Kidney tubule cell (primary cell): ENCODE measurements at regions not wholly inside any gene's neighbourhood (a gene's known extent, or its start where the extent isn't known, plus 50 kb on each side); places are given as distances from the start of the nearest gene placed in this dataset.

ENCODE experiments used
- DNase-seq: peaks from one replicate; pipeline ENCODE4 v3.0.0-alpha.2; 2018; ENCODE audit warnings: low spot score

GRCh38 chr3:28739647-28740046, 391.0 kb upstream of the AZI2 start:
- no peak for DNase-seq

- no peak for DNase-seq
Observed at GRCh38 chr3:28743271-28743670, 394.6 kb upstream of the AZI2 start.

GRCh38 chr3:28743831-28744230, 395.2 kb upstream of the AZI2 start:
- peak; percentile 4 for DNase-seq

DNA sequence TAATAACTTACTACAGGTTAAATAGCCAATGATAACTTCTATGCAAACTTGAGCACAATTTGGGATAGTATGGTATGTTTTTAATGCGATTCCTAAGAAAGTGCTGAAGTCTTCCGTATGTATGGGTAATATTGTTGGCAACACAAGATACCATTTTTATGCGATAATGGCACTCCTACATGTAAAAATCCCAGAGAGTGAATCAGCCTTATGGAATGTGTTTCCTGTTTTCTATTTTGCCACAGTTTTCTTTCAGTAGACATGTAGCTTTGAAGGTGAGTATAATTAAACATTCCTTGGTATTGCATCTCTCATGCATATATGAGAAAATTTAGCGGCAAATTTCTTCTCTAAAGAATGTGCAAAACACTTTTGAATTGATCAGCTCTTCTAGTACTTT, 396.8 kb upstream of the AZI2 start:
- DNase-seq, result peak; percentile 43

GRCh38 chr3:28745916-28746617, 397.4 kb upstream of the AZI2 start:
- DNase-seq, result no peak

DNA sequence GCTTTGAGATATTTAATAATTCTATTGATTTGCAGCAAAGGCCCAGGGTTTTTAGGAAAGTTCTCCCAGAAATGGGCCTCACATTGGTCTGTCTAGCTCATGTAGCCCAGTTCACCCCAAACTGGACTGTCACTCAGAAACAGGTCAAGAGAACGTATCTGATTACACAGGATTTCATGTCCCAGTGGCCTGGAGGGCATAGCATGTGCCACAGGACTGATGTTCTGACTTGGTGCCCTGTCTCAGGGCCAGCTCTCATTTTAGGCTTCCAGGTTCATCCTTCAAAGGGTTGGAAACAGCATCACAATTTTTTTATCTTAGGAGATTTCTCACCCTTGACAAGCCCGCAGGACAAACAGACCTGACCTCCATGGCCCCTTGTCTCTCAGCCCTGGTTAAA, 398.4 kb upstream of the AZI2 start:
- DNase-seq, result no peak

- DNase-seq, result no peak
Observed at GRCh38 chr3:28751864-28752263, 403.2 kb upstream of the AZI2 start.

- DNase-seq, result no peak
Observed at GRCh38 chr3:28752290-28752689, 403.7 kb upstream of the AZI2 start.

DNA sequence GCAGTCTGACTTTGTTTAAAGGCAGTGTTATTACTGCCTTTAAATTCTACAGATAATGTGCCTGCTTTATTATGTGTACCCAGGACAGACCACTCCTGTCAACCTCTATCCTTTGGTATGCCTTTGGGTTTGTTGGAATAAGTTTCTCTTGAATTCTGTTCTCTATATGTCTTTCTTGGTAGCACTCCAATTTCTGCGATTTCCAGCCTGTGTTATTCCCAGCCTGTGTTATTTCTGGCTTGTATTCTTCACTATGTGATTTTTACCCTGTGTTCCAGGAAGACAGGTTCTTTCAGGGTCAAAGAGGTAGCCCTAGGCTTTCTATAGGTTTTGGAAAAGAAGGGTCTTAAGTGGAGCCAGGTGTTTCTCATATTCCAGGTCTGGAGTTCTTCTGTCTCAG, 407.4 kb upstream of the AZI2 start:
- DNase-seq, result no peak

- DNase-seq, result no peak
Observed at GRCh38 chr3:28758115-28758514, 409.5 kb upstream of the AZI2 start.

- DNase-seq, result no peak
Observed at GRCh38 chr3:28761375-28761774, 412.8 kb upstream of the AZI2 start.

GRCh38 chr3:28765194-28765593, 416.6 kb upstream of the AZI2 start:
- DNase-seq, result no peak

DNA sequence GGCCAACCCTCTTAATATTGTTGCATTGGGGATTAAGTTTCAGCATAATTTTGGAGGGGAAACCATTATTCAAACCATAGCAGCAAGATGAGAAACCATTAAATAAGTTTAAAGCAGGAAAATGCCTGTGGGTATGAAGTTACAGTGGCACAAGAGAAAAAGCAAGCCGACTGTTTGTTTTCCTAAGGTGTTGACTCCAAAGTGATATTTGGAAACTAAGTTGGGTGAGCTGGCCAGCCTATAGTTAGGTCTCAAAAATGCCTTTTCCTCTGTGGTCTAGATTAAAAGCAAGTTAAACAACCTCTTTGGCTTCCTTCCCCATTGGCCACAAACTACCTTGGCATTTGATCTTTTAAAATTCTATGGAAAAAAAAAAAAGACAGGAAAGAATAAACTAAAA, 419.8 kb upstream of the AZI2 start:
- no peak for DNase-seq

- no peak for DNase-seq
Observed at GRCh38 chr3:28777806-28778475, 429.3 kb upstream of the AZI2 start.

DNA sequence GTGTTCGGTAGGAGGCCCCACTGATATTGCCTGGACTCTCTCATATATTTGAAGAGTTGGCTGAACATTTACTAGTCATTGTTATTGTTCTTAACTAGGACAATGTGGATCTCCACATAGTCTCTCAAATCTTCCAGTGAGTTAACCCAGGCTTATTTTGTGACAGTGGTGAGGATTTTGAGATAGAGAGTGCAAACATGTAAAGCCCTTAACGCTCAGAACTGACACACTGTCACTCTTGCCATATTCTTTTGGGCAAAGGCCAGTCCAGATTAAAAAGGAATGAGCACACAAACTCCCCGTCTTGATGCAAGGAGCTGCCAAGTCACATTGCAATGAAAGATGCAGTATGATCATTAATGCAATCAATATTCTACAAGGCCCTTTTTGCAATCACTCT, 431.9 kb upstream of the AZI2 start:
- DNase-seq, result no peak

DNA sequence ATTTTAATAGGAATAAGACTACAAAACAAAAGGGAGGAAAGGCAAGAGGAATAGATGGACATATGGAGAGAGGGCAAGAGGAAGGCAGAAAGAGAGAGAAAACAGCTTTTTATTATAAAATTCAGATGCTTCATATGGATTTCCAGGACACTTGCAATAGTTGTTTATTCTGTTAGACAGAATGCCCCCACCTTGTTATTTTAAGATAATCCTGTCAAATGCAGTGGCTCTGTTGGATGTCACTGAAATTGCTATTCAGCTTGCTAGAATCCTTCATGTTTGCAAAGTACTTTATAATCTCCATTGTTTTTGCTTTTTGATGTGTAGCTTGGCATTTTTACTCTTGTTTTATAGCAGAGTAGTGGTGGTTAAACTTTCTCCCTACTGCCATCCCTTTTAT, 432.4 kb upstream of the AZI2 start:
- no peak for DNase-seq

DNA sequence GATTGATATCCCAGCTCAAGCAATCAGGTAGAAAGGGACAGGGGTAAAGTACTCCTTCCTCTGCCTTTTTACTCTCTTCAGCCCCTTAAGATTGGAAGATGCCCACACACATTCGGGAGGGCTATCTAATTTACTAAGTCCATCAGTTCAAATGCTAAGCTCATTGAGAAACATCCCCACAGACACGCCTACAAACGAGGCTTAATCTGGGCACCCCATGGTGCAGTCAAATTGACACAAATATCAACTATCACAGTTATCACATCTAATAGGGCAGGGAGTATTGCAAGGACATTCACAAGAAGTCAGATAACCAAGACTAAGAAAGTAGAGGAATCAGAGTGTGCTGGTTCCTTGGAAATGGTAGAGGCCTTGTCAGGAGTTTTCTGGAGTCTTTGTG, 437.8 kb upstream of the AZI2 start:
- no peak for DNase-seq

- no peak for DNase-seq
Observed at GRCh38 chr3:28788571-28788970, 439.9 kb upstream of the AZI2 start.

DNA sequence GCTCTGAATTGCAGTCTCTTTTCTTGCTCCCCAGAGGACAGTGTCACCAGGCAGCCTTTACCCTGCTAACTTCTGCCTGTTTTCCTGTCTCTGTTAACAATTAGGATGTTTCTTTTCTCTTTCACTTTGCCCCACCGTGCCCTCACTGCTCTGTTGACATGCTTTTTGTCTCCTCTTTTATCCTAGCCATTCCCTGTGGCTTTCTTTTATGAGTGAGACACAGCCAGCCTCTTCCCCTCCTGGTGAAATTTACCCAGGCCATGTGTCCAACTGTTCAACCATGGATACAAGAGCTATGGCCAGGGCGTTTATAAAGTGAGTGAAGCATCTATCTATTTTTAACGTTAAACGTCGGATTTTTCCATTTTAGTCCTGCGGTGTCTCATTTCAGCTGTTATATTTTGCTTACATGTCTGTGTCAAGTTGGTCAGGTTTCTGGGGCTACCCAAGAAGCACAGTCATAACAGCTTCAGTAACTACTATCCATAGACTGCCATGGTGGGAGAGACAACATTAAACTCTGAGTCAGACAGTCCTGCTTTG, 443.2 kb upstream of the AZI2 start:
- no peak for DNase-seq

DNA sequence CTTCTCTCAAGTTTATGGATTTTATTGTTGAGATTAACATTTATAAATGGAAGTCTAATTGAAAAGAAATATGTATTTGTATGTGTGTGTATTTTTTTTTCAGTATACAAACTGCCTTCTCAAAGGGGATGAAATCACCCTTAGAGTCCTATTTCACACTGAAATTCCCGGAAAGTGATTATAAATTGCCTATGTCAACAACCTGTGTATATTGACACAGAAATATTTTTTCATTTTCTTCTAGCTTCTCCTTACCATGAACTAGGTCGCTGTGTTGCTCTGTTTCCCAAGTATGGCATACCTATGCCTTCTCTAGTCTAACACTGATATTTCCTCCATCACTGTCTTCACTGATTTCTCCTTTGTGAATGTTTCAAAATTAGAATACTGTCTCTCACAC, 444.0 kb upstream of the AZI2 start:
- DNase-seq, result no peak

GRCh38 chr3:28799084-28799483, 450.5 kb upstream of the AZI2 start:
- peak; percentile 21 for DNase-seq

GRCh38 chr3:28800203-28800602, 451.6 kb upstream of the AZI2 start:
- no peak for DNase-seq

DNA sequence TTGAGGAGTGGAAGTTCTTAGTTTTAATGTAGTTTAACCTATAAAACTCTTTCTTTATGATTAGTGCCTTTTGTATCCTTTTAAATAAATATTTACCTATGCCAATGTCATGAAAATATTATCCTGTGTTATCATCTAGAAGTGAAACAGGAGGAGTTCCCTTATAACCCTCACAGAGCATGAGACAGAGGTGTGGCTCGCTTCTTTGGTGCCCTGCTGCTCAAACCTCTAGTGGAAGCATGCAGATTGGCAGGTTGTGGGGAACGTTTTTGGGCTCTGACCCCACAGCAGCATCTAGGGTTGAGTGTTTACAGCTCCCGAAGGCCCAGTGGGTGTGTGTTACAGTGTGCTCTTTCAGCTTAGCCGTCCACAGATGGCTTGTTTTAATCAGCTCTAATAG, 459.4 kb upstream of the AZI2 start:
- DNase-seq, result no peak

DNA sequence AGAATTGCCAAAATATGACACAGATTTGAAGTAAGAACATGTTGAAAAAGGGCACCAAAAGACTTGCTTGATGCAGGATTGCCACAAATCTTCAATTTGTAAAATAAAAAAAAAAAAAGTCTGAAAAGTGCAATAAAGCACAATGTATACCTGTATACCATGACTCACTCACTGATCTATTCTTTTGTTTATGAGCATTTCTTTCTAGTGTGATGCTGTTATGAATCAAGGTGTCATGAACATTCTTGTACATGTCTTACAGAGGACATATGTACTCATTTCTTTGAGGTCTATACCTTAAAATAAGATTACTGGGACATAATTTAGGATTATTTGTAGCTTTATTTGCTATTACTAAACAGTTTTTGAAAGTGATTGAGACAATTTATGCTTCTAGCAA, 464.9 kb upstream of the RBMS3 start:
- no peak for DNase-seq
